H7 (cell line): ENCODE measurements at regions not wholly inside any gene's neighbourhood (a gene's known extent, or its start where the extent isn't known, plus 50 kb on each side); places are given as distances from the start of the nearest gene placed in this dataset.

ENCODE experiments used
- DNase-seq: peaks from one replicate; pipeline ENCODE4 v3.0.0; 2012
- H3K27me3 ChIP-seq: 2 replicates; pipeline ENCODE4 v1.6.0; 2011; ENCODE audit warnings: mild to moderate bottlenecking, low read length; ENCODE audit not compliant: control insufficient read depth, insufficient read depth
- H3K36me3 ChIP-seq: replicated peaks from 2 replicates; pipeline ENCODE4 v1.5.1; 2011; ENCODE audit warnings: low read length; ENCODE audit not compliant: control insufficient read depth, insufficient read depth
- H3K4me3 ChIP-seq: 2 replicates; pipeline ENCODE4 v1.5.1; 2011; ENCODE audit warnings: low read depth, mild to moderate bottlenecking, control low read depth, low read length, moderate library complexity; ENCODE audit not compliant: insufficient read depth

GRCh38 chr3:25252291-25252690 is 175.8 kb upstream of the RARB start:
- Histone ChIP-seq H3K27me3 (no peaks in the 10 kb centered on the region), H3K4me3 (no peak overlapping the region), H3K36me3 (no peaks in the 10 kb centered on the region)
- no peak for DNase-seq

- Histone ChIP-seq H3K4me3 (no peak overlapping the region), H3K27me3 (no peaks in the 10 kb centered on the region), H3K36me3 (no peaks in the 10 kb centered on the region)
- no peak for DNase-seq
Observed at GRCh38 chr3:25257026-25257425, 171.0 kb upstream of the RARB start.

DNA sequence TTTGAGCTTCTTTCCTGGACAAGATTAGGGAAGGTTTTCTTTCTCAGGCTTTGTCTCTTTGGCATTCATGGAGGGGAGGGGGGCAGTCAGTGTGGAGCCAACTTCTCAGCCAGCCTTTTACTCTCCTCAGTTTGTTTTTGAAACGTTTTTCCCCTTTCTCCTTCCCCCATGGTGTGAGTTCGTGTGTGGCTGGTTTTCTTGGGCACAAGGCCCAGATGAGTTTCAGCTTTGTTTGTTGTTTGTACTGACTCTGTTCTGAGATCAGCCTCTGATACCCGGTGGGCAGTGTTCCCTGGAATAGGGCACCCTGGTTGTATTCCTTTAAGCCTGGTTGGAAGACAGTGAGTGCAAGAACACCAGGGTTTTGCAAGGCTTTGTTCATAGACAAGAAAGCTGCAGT is 168.2 kb upstream of the RARB start:
- DNase-seq = no peak
- no peak overlapping the region for H3K4me3 ChIP-seq

DNA sequence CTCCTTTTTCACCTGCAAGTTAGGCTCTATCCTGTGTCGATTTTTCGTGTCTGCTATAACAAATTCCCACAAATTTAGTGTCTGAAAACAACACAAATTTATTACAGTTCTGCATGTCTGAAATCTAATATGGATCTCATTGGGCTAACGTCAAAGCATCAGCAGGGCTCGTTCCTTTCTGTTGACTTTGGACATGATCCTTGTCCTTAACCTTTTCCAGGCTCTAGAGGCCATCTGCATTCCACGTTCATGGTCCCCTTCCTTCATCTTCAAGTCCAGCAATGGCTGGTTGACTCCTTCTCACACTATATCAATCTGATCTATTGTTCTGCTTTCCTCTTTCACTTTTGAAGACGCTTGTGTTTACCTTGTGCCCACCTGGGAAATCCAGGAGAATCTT is 165.7 kb upstream of the RARB start:
- Histone ChIP-seq H3K27me3 (no peaks in the 10 kb centered on the region), H3K4me3 (no peak overlapping the region), H3K36me3 (no peaks in the 10 kb centered on the region)
- DNase-seq = no peak

More for the DNA sequence above, 168.2 kb upstream of the RARB start:
- Histone ChIP-seq H3K27me3 (no peaks in the 10 kb centered on the region), H3K36me3 (no peaks in the 10 kb centered on the region)

DNA sequence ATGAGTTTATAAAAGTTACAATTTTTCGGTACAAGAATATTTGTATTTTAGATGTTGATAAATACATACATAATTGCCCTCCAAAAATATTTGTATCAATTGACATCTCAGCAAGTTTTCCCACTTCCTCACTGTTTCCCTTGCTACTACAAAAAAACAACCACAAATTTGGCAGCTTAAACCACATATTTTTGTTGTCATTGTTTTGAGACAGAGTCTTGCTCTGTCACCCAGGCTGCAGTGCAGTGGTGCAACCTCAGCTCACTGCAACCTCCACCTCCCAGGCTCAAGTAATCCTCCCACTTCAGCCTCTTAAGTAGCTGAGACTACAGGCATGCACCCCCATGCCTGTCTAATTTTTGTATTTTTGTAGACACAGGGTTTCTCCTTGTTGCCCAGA is 162.8 kb upstream of the RARB start:
- DNase-seq = no peak
- Histone ChIP-seq H3K27me3 (no peaks in the 10 kb centered on the region), H3K4me3 (no peak overlapping the region), H3K36me3 (no peaks in the 10 kb centered on the region)

GRCh38 chr3:25266677-25267076 is 161.4 kb upstream of the RARB start:
- DNase-seq = no peak
- H3K4me3 ChIP-seq = no peak overlapping the region
- H3K36me3 ChIP-seq = no peaks in the 10 kb centered on the region
- no peaks in the 10 kb centered on the region for H3K27me3 ChIP-seq

DNA sequence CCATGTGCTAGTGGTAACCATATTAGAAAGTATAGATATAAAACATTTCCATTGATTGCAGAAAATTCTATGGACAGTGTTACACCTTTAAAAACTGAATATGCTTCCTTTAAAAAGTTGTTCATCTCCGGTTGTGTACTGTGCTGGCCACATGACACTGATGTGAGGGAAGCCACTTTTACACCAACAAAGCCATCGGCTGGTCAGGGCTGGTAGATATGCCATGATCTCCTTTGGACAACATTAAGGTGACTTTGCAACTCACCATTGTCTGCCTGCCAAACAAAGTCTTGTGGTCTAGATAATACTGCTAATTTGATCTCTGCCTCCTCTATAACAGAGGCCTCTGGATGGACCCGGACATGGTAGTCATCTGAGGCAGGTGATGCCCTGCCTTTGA is 156.0 kb upstream of the RARB start:
- no peak for DNase-seq
- Histone ChIP-seq H3K4me3 (no peak overlapping the region), H3K36me3 (no peaks in the 10 kb centered on the region), H3K27me3 (no peaks in the 10 kb centered on the region)

GRCh38 chr3:25273582-25274171 is 154.4 kb upstream of the RARB start:
- Histone ChIP-seq H3K36me3 (no peaks in the 10 kb centered on the region), H3K4me3 (no peak overlapping the region), H3K27me3 (no peaks in the 10 kb centered on the region)
- DNase-seq = no peak

- Histone ChIP-seq H3K36me3 (no peaks in the 10 kb centered on the region), H3K27me3 (no peaks in the 10 kb centered on the region), H3K4me3 (no peak overlapping the region)
- DNase-seq = no peak
Observed at GRCh38 chr3:25277503-25277902, 150.6 kb upstream of the RARB start.

- Histone ChIP-seq H3K4me3 (no peak overlapping the region), H3K36me3 (no peaks in the 10 kb centered on the region), H3K27me3 (no peaks in the 10 kb centered on the region)
- DNase-seq = no peak
Observed at GRCh38 chr3:25281041-25281731, 146.9 kb upstream of the RARB start.

DNA sequence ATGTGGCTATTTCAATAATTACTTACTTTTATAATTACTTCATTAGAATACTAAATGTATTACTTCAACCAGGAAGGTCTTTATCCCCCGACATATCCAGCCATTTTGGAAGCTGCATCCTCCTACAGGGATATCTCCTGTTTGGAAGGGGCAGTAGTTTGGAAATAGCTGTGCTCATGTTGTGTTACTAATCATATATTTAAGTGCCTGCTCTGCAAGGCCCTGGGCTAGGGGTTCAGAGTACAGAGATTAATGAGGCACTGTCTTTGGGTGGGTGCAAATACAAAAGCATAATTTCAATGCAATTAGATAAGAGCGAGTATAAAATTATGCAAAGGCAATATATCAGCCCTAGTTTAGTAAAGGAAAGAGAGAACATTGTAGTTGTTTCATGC is 146.3 kb upstream of the RARB start:
- H3K4me3 ChIP-seq = no peak overlapping the region
- DNase-seq = no peak
- H3K36me3 ChIP-seq = no peaks in the 10 kb centered on the region
- H3K27me3 ChIP-seq = no peaks in the 10 kb centered on the region

DNA sequence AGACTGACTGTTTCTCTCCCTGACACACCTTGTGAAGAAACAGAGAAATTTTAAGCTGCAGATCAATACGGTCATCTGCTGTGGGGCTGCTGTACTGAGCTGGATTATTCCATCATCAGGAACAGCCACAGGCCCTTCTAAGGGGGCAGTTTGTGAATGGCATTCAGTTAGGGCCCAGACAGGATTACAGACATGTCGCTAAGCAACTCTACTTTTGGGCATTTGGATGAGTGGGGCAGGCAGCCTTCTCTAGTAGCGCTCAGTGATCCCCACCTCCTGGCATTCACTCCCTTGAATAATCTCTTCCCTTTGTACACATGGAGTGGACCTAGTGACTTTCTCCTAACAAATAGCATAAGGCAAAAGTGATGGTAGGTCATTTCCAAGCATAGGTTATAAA is 144.4 kb upstream of the RARB start:
- Histone ChIP-seq H3K4me3 (no peak overlapping the region), H3K27me3 (no peaks in the 10 kb centered on the region), H3K36me3 (no peaks in the 10 kb centered on the region)

DNA sequence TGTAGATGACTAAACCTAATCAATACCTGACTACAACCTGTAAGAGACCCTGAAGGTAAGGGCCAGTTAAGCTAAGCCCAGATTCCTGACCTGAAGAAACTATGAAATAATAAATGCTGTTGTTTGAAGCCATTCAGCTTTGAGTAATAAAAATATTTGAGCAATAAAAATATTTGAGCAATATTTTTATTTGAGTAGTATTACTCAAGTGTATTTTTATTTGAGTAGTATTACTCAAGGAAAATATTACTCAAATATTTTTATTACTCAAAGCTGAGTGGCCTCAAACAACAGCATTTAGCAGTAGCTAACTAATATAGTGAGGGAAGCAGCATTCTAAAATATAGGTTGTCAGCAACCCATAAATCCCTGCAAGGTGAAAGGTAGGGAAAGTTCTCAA is 143.8 kb upstream of the RARB start:
- no peak overlapping the region for H3K4me3 ChIP-seq
- H3K27me3 ChIP-seq = no peaks in the 10 kb centered on the region
- no peak for DNase-seq
- H3K36me3 ChIP-seq = no peaks in the 10 kb centered on the region

More for the DNA sequence above, 144.4 kb upstream of the RARB start:
- DNase-seq = no peak

DNA sequence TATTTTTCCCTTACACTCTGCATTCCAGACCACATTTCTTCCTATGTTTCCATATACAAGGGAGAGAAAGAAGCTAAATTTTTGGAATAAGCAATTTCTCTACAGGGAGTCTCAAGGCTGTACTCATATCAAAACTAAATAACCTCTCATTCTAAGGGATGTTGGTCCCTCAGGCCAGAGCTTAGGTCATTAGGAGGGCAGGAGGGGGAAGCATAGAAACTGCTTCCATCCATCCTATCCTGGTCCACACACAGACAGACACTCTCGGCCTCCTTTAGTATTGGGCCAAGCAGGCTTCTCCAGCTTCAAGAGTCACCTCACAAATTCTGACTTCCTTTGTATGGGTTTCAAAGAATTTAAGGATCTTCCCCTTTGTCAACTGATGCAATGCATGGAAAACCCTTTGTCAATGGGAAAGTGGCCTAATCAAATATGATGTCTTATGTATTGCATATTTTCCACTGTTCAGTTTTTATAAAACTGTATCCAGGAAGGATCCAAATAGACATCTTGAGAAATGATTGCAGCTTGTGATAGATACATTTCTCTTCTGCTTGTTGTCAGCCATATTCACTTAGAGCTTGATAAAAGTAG is 140.7 kb upstream of the RARB start:
- Histone ChIP-seq H3K36me3 (no peaks in the 10 kb centered on the region), H3K4me3 (no peak overlapping the region), H3K27me3 (no peaks in the 10 kb centered on the region)
- no peak for DNase-seq

DNA sequence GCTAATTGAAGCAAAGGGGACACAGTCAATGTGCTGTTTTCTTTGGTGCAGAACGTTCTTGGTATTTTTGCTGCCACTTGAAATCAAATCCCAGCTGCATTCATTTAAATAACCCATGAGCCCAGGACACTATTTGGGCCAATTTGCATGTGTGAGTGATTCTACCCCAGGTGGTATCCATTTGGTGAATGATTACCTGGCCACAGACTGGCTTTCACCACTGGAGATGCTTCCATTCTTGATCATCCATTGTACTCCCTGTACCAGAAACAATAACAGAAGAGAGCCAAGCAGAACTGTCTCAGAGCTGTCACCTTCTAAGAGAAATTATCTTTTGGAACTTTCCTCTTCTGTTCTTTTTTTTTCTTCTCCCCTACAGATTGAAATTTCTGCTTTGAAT is 139.7 kb upstream of the RARB start:
- peak; percentile 4 for DNase-seq
- Histone ChIP-seq H3K27me3 (no peaks in the 10 kb centered on the region), H3K4me3 (no peak overlapping the region), H3K36me3 (no peaks in the 10 kb centered on the region)
